GM19324 (cell line): ENCODE measurements at regions not wholly inside any gene's neighbourhood (a gene's known extent, or its start where the extent isn't known, plus 50 kb on each side); places are given as distances from the start of the nearest gene placed in this dataset.

Experiments used
- ATAC-seq: cut with Tn5 transposase; IDR thresholded peaks from one replicate; pipeline ENCODE4 v1.9.1; 2021; ENCODE audit warnings: mild to moderate bottlenecking, moderate library complexity; ENCODE audit not compliant: unreplicated experiment, low FRiP score

- no peak for ATAC-seq
Observed at GRCh38 chr3:459311-459670, 262.7 kb downstream of the CHL1 start.

GRCh38 chr3:461006-461405 is 264.4 kb downstream of the CHL1 start:
- ATAC-seq: no peak

GRCh38 chr3:462851-463250 is 266.3 kb downstream of the CHL1 start:
- ATAC-seq: no peak

GRCh38 chr3:463252-464192 is 267.0 kb downstream of the CHL1 start:
- ATAC-seq: peak; percentile 99

GRCh38 chr3:464255-464654 is 267.7 kb downstream of the CHL1 start:
- ATAC-seq: no peak

GRCh38 chr3:468172-468571 is 271.6 kb downstream of the CHL1 start:
- peak; percentile 41 for ATAC-seq

GRCh38 chr3:473033-473800 is 276.7 kb downstream of the CHL1 start:
- ATAC-seq: no peak

GRCh38 chr3:474828-475227 is 278.3 kb downstream of the CHL1 start:
- ATAC-seq: no peak

GRCh38 chr3:480070-480469 is 283.5 kb downstream of the CHL1 start:
- no peak for ATAC-seq

- ATAC-seq: no peak
Observed at GRCh38 chr3:481111-481510, 284.5 kb downstream of the CHL1 start.

- ATAC-seq: no peak
Observed at GRCh38 chr3:481680-482079, 285.1 kb downstream of the CHL1 start.

GRCh38 chr3:482479-482878 is 285.9 kb downstream of the CHL1 start:
- ATAC-seq: no peak

GRCh38 chr3:484341-484740 is 287.8 kb downstream of the CHL1 start:
- ATAC-seq: no peak

- ATAC-seq: no peak
Observed at GRCh38 chr3:487614-488013, 291.1 kb downstream of the CHL1 start.

GRCh38 chr3:492586-493316 is 296.2 kb downstream of the CHL1 start:
- ATAC-seq: no peak

GRCh38 chr3:494190-494589 is 297.6 kb downstream of the CHL1 start:
- no peak for ATAC-seq

- no peak for ATAC-seq
Observed at GRCh38 chr3:498487-498886, 301.9 kb downstream of the CHL1 start.

GRCh38 chr3:499001-499761 is 302.6 kb downstream of the CHL1 start:
- ATAC-seq: no peak

GRCh38 chr3:502486-502885 is 305.9 kb downstream of the CHL1 start:
- no peak for ATAC-seq

- ATAC-seq: no peak
Observed at GRCh38 chr3:513301-513700, 316.7 kb downstream of the CHL1 start.
